NB4 (cell line): ENCODE measurements at regions not wholly inside any gene's neighbourhood (a gene's known extent, or its start where the extent isn't known, plus 50 kb on each side); places are given as distances from the start of the nearest gene placed in this dataset.

Source experiments
- CTCF ChIP-seq: IDR thresholded peaks from one replicate; pipeline ENCODE4 v1.5.1; 2012; ENCODE audit warnings: low read depth, low read length
- MYC ChIP-seq: IDR thresholded peaks from 2 replicates; pipeline ENCODE4 v1.6.1; 2011; ENCODE audit warnings: low read depth, low read length
- POLR2A ChIP-seq: IDR thresholded peaks from 2 replicates; pipeline ENCODE4 v1.6.1; 2011; ENCODE audit warnings: mild to moderate bottlenecking; ENCODE audit not compliant: insufficient read length; ENCODE audit errors: extremely low read depth

- no peak for TF ChIP-seq CTCF
- no peak for TF ChIP-seq POLR2A
- no peak for TF ChIP-seq MYC
Observed at GRCh38 chr15:94080416-94080815, 150.9 kb upstream of the MCTP2 start.
